Gastrocnemius medialis (tissue), 4 donors: ENCODE measurements at regions not wholly inside any gene's neighbourhood (a gene's known extent, or its start where the extent isn't known, plus 50 kb on each side); places are given as distances from the start of the nearest gene placed in this dataset.

ENCODE experiments used
- POLR2A ChIP-seq, 2 donors: fragments of 450-650 bp; IDR thresholded peaks; one replicate each; pipeline ENCODE4 v1.6.1; 2017; ENCODE audit warnings: antibody characterized with exemption in 2 of 2, mild to moderate bottlenecking in 2 of 2, moderate library complexity in 2 of 2
- TF ChIP-seq, protein P1 (sequence below), 5 experiments: fragments of 450-650 bp in 3 of 5; fragments of 200-600 bp in 2 of 5; sonication (generic) in 2 of 5; IDR thresholded peaks in 4 of 5; conservative IDR thresholded peaks in 1 of 5; 1 replicate in 4 of 5; 2 replicates in 1 of 5; pipeline ENCODE4 v1.5.1; 2016 to 2019; ENCODE audit warnings: antibody characterized with exemption in 5 of 5, mild to moderate bottlenecking in 3 of 5, moderate library complexity in 3 of 5

DNA sequence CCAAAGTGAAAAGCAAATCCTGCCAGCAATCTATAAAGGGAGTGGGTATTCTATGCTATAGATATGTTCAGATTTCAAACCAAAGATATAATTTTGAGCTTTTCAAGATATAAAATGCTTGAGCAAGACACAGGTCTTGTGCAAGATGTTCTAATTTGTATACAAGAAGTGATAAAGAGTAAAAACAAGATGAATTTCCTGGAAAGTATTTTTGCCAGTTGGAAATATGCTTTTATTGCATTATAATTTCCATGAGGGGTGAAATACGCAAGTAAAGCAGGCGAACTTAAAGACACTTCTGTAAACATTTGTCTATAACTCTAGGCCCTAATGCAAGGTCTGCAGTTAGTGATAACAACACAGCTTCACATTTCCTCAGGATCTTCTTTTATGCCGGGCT is 640.5 kb downstream of the TMEM182 start:
- no peak for TF ChIP-seq POLR2A (IDR thresholded peaks at IDR 0.05)
- TF ChIP-seq, protein P1, sequence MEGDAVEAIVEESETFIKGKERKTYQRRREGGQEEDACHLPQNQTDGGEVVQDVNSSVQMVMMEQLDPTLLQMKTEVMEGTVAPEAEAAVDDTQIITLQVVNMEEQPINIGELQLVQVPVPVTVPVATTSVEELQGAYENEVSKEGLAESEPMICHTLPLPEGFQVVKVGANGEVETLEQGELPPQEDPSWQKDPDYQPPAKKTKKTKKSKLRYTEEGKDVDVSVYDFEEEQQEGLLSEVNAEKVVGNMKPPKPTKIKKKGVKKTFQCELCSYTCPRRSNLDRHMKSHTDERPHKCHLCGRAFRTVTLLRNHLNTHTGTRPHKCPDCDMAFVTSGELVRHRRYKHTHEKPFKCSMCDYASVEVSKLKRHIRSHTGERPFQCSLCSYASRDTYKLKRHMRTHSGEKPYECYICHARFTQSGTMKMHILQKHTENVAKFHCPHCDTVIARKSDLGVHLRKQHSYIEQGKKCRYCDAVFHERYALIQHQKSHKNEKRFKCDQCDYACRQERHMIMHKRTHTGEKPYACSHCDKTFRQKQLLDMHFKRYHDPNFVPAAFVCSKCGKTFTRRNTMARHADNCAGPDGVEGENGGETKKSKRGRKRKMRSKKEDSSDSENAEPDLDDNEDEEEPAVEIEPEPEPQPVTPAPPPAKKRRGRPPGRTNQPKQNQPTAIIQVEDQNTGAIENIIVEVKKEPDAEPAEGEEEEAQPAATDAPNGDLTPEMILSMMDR (IDR thresholded peaks at IDR 0.05 in 4 of 5, conservative IDR thresholded peaks at IDR 0.05 in 1 of 5) = no peak
